Chondrocyte (in vitro differentiated cells): ENCODE measurements at regions not wholly inside any gene's neighbourhood (a gene's known extent, or its start where the extent isn't known, plus 50 kb on each side); places are given as distances from the start of the nearest gene placed in this dataset.

Experiments used
- DNase-seq: peaks from one replicate; pipeline ENCODE4 v3.0.0; 2021; ENCODE audit warnings: mixed read lengths, low spot score
- H3K27ac Mint-ChIP-seq: one replicate; pipeline ENCODE4 v1.8.0; 2021; ENCODE audit warnings: mild to moderate bottlenecking, moderate library complexity, mixed read lengths; ENCODE audit not compliant: unreplicated experiment
- H3K27me3 Mint-ChIP-seq: 2 replicates; pipeline ENCODE4 v1.8.0; 2021; ENCODE audit warnings: low read depth, mixed read lengths
- H3K36me3 Mint-ChIP-seq: 2 replicates; pipeline ENCODE4 v1.8.0; 2021; ENCODE audit warnings: low read depth, mixed read lengths
- H3K4me1 Mint-ChIP-seq: 2 replicates; pipeline ENCODE4 v1.8.0; 2021; ENCODE audit warnings: low read depth, mild to moderate bottlenecking, mixed read lengths
- H3K4me3 Mint-ChIP-seq: one replicate; pipeline ENCODE4 v1.8.0; 2021; ENCODE audit warnings: mild to moderate bottlenecking, moderate library complexity, mixed read lengths; ENCODE audit not compliant: unreplicated experiment
- H3K9me3 Mint-ChIP-seq: 2 replicates; pipeline ENCODE4 v1.8.0; 2021; ENCODE audit warnings: low read depth, mixed read lengths
- TF ChIP-seq, protein P1 (sequence below): fragments of 200-600 bp; sonication (generic); IDR thresholded peaks from 2 replicates; pipeline ENCODE4 v1.5.0; 2021; ENCODE audit warnings: antibody characterized with exemption, mild to moderate bottlenecking, moderate library complexity

DNA sequence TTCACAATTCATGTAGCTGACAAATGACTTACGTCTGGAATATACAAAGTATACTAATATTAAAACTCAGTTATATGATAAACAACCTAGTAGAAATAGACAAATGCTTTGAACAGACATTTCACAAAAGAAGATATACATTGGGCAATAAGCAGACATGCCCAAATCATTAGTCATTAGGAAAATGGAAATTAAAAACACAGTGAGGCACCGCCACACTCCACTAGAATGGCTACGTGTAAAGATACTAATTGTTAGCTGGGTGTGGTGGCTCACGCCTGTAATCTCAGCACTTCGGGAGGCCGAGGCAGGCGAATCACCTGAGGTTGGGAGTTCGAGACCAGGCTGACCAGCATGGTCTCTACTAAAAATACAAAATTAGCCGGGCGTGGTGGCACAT, 248.9 kb upstream of the TMEM132C start:
- H3K27ac Mint-ChIP-seq, result no peak overlapping the region
- peaks cover 5% of the 10 kb centered on the region for H3K9me3 Mint-ChIP-seq

DNA sequence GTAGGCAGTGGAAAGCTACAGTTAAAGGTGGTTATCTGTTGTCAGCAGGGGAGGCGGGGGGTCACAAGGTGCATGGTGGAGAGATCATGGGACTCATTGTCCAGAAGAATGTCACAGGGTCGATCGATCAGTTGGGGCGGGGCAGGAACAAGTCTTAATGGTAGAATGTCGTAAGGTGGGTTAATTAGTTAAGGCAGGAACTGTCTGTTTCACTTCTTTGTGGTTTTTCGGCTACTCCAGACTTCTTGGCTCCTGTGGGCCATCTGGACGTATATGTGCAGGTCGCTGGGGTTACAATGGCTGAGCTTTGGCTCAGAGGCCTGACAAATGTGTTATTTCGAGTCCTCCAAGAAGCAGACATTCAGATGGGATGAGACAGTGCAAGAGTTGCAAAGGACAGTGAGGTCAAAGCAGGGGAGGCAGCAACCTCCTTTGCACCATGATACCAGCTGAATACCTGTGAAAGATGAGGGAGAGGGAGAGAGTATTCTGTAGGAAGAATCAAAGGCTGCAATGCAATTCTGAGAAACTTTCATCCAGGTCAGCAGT, 246.9 kb upstream of the TMEM132C start:
- H3K27me3 Mint-ChIP-seq, result peaks cover 15% of the 10 kb centered on the region
- TF ChIP-seq, protein P1, sequence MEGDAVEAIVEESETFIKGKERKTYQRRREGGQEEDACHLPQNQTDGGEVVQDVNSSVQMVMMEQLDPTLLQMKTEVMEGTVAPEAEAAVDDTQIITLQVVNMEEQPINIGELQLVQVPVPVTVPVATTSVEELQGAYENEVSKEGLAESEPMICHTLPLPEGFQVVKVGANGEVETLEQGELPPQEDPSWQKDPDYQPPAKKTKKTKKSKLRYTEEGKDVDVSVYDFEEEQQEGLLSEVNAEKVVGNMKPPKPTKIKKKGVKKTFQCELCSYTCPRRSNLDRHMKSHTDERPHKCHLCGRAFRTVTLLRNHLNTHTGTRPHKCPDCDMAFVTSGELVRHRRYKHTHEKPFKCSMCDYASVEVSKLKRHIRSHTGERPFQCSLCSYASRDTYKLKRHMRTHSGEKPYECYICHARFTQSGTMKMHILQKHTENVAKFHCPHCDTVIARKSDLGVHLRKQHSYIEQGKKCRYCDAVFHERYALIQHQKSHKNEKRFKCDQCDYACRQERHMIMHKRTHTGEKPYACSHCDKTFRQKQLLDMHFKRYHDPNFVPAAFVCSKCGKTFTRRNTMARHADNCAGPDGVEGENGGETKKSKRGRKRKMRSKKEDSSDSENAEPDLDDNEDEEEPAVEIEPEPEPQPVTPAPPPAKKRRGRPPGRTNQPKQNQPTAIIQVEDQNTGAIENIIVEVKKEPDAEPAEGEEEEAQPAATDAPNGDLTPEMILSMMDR, result no peak
- H3K4me3 Mint-ChIP-seq, result no peak overlapping the region
- DNase-seq, result no peak
- no peak overlapping the region for H3K27ac Mint-ChIP-seq
- H3K36me3 Mint-ChIP-seq, result peaks cover 1% of the 10 kb centered on the region
- no peaks in the 10 kb centered on the region for H3K4me1 Mint-ChIP-seq
- peaks cover 5% of the 10 kb centered on the region for H3K9me3 Mint-ChIP-seq

More for the DNA sequence above, 248.9 kb upstream of the TMEM132C start:
- no peak for DNase-seq
- Mint-ChIP-seq H3K36me3 (peaks cover 1% of the 10 kb centered on the region), H3K27me3 (peaks cover 14% of the 10 kb centered on the region), H3K4me1 (no peaks in the 10 kb centered on the region), H3K4me3 (no peak overlapping the region)
- TF ChIP-seq, protein P1, result no peak

DNA sequence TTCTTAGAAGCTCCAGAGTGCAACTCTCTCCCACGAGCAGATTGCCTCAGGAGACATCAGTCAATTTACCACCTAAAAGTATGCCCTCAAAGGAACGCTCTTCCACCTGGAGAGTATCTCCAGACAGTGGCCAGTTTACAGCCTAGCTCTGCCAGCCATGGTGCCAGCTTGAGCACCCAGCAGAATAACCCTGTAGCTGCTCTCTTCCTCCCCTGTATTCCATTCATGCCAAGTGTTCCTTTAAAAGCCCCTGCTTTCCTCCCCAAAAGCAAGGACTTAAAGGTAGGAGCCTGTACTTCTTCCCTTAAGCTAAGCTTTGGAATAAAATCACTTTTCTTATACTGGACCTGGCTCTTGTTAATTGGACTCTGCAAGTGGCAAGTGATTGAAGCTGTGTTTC, 245.4 kb upstream of the TMEM132C start:
- Mint-ChIP-seq H3K27me3 (peaks cover 21% of the 10 kb centered on the region), H3K9me3 (peaks cover 5% of the 10 kb centered on the region), H3K4me3 (no peak overlapping the region), H3K4me1 (no peaks in the 10 kb centered on the region), H3K27ac (no peak overlapping the region), H3K36me3 (peaks cover 1% of the 10 kb centered on the region)
- no peak for DNase-seq
- TF ChIP-seq, protein P1, result no peak

DNA sequence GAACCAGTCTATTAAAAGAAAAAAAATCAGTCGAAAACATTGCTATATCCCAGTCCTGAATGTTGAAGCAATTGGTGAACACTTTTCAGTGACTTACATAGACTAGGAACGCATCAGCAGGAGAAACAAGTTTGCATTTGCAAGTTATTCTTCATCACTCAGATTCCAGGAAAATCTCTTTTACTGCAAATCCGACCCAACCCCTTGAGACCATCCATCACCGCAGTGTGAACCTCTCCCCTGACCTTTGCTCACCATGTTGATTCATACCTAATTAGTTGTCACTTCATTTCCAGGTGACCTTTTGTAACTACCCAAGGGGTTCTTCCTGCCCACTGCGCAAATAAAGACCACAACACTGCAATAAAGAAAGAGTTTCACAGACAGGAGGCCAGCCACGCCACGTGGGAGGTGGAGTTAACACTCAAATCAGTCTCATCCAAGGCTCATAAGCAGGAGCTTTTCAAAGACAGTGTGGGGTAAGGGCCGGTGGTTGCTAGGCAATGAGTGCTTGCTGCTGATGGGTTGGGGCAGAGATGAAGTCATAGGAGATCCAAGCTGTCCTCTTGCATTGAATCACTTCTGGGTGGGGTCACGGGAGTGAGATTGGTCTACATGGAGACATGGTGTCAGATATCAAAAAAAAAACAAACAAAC, 241.3 kb upstream of the TMEM132C start:
- Mint-ChIP-seq H3K4me1 (no peaks in the 10 kb centered on the region), H3K27me3 (peaks cover 46% of the 10 kb centered on the region), H3K9me3 (no peaks in the 10 kb centered on the region), H3K27ac (no peak overlapping the region), H3K36me3 (no peaks in the 10 kb centered on the region), H3K4me3 (no peak overlapping the region)
- TF ChIP-seq, protein P1, result no peak
- DNase-seq, result no peak

DNA sequence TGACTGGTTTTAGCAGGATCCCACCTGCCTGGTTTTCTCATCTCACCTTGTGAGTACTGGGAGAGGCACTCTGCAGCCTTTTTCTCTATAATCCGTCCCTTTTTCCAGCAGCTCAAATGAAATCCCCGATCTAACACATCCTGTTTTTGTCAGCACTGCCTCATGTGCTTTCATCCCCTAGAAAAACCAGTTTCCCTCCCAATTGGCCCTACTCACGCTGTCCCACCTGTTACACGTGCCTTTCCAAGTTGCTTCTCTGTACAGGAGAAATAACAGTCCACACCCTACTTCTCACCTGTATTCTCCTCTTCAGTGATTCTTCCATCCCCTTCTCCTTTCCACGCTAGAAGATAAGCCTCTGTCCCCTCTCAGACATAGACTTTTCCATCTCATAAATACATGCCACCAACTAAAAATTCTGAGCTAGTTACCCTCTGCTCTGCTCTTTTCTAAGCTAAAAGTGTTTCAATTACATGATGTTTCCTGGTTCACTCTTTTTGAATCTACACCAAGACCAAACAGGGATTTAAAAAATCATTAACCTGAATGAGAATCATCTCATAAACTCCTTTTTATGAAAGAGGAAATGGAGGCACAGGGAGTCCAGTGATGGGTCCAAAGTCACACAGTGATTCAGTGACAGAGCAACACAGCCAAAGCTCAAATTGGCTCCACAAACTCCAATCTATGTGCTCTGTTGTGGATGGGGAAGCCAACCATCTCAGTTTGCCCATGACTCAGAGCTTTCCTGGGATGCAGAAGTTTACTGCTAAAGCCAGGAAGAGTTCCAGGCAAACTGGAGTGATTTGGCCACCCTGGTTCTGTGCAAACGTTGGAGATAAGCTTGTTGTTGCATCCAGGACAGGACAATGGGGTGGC, 240.0 kb upstream of the TMEM132C start:
- Mint-ChIP-seq H3K9me3 (no peaks in the 10 kb centered on the region), H3K4me3 (no peak overlapping the region), H3K27me3 (peaks cover 48% of the 10 kb centered on the region), H3K36me3 (no peaks in the 10 kb centered on the region), H3K27ac (no peak overlapping the region), H3K4me1 (no peaks in the 10 kb centered on the region)
- DNase-seq, result no peak
- TF ChIP-seq, protein P1, result no peak
